HEK293T (cell line): ENCODE measurements at regions not wholly inside any gene's neighbourhood (a gene's known extent, or its start where the extent isn't known, plus 50 kb on each side); places are given as distances from the start of the nearest gene placed in this dataset.
"Not testable (repeated sequence)": the region's sequence is repeated elsewhere in the genome, so short reads cannot be mapped to it uniquely, and the experiment has no call there.

ENCODE experiments used
- ARNT ChIP-seq: fragments of 450-650 bp; IDR thresholded peaks from 2 replicates; pipeline ENCODE4 v1.6.1; 2017; ENCODE audit warnings: mild to moderate bottlenecking
- BHLHE40 ChIP-seq: fragments of 450-650 bp; IDR thresholded peaks from 2 replicates; pipeline ENCODE4 v1.6.1; 2016; ENCODE audit warnings: mild to moderate bottlenecking, moderate library complexity, borderline replicate concordance
- CTBP1 ChIP-seq: fragments of 450-650 bp; IDR thresholded peaks from 2 replicates; pipeline ENCODE4 v1.6.1; 2016; ENCODE audit warnings: borderline replicate concordance
- ELF4 ChIP-seq: fragments of 450-650 bp; IDR thresholded peaks from 2 replicates; pipeline ENCODE4 v1.6.1; 2017; ENCODE audit warnings: antibody characterized with exemption
- FOXA1 ChIP-seq: fragments of 450-650 bp; IDR thresholded peaks from 2 replicates; pipeline ENCODE4 v1.6.1; 2016; ENCODE audit warnings: mild to moderate bottlenecking
- FOXK2 ChIP-seq: fragments of 450-650 bp; IDR thresholded peaks from 2 replicates; pipeline ENCODE4 v1.6.1; 2016; ENCODE audit warnings: mild to moderate bottlenecking
- FOXM1 ChIP-seq: fragments of 450-650 bp; IDR thresholded peaks from 2 replicates; pipeline ENCODE4 v1.6.1; 2017; ENCODE audit warnings: mild to moderate bottlenecking, borderline replicate concordance
- L3MBTL2 ChIP-seq: fragments of 450-650 bp; conservative IDR thresholded peaks from 2 replicates; pipeline ENCODE4 v1.6.1; 2016; ENCODE audit warnings: mild to moderate bottlenecking
- NFRKB ChIP-seq: fragments of 450-650 bp; IDR thresholded peaks from 2 replicates; pipeline ENCODE4 v1.6.1; 2016; ENCODE audit warnings: mild to moderate bottlenecking, moderate library complexity
- SP1 ChIP-seq: fragments of 450-650 bp; IDR thresholded peaks from 2 replicates; pipeline ENCODE4 v1.6.1; 2017
- SUZ12 ChIP-seq: fragments of 450-650 bp; IDR thresholded peaks from 2 replicates; pipeline ENCODE4 v1.6.1; 2016; ENCODE audit warnings: mild to moderate bottlenecking
- TARDBP ChIP-seq: fragments of 450-650 bp; IDR thresholded peaks from 2 replicates; pipeline ENCODE4 v1.6.1; 2016
- ZNF384 ChIP-seq: fragments of 450-650 bp; IDR thresholded peaks from 2 replicates; pipeline ENCODE4 v1.6.1; 2016
- TF ChIP-seq, protein P1 (sequence below): fragments of 450-650 bp; IDR thresholded peaks from 2 replicates; pipeline ENCODE4 v1.6.1; 2016

GRCh38 chr3:153642576-153642975 is 478.6 kb upstream of the ARHGEF26 start:
- TF ChIP-seq FOXK2, FOXM1, SUZ12, CTBP1, NFRKB, FOXA1, L3MBTL2, TARDBP, ARNT, SP1, ZNF384, BHLHE40, ELF4: not testable (repeated sequence)
- TF ChIP-seq, protein P1, sequence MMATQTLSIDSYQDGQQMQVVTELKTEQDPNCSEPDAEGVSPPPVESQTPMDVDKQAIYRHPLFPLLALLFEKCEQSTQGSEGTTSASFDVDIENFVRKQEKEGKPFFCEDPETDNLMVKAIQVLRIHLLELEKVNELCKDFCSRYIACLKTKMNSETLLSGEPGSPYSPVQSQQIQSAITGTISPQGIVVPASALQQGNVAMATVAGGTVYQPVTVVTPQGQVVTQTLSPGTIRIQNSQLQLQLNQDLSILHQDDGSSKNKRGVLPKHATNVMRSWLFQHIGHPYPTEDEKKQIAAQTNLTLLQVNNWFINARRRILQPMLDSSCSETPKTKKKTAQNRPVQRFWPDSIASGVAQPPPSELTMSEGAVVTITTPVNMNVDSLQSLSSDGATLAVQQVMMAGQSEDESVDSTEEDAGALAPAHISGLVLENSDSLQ: not testable (repeated sequence)
